ENCODE measurements at regions not wholly inside any gene's neighbourhood (a gene's known extent, or its start where the extent isn't known, plus 50 kb on each side); places are given as distances from the start of the nearest gene placed in this dataset.
"Not testable (repeated sequence)": the region's sequence is repeated elsewhere in the genome, so short reads cannot be mapped to it uniquely, and the experiment has no call there.

GRCh38 chr18:59848002-59848401 lies 51.8 kb upstream of the PMAIP1 start:
- no peak for DNase-seq (ENCODE audit: low read depth in 2 of 2)

GRCh38 chr18:59847491-59847846 lies 52.3 kb upstream of the PMAIP1 start:
- DNase-seq (ENCODE audit: low read depth in 2 of 2): not testable (repeated sequence)

- DNase-seq (ENCODE audit: low read depth in 2 of 2): peak; percentile 30
Measured at GRCh38 chr18:59846814-59847490, 52.8 kb upstream of the PMAIP1 start.

GRCh38 chr18:59842947-59843346 lies 56.8 kb upstream of the PMAIP1 start:
- no peak for DNase-seq (ENCODE audit: low read depth in 2 of 2)

- no peak for DNase-seq (ENCODE audit: low read depth in 2 of 2)
Measured at GRCh38 chr18:59839931-59840685, 59.7 kb upstream of the PMAIP1 start.

- DNase-seq (ENCODE audit: low read depth in 2 of 2): no peak
Measured at GRCh38 chr18:59839246-59839645, 60.5 kb upstream of the PMAIP1 start.

GRCh38 chr18:59837586-59837985 lies 62.2 kb upstream of the PMAIP1 start:
- peak in 1 of 2 donors; percentile 42 for DNase-seq (ENCODE audit: low read depth in 2 of 2)

GRCh38 chr18:59835605-59836379 lies 64.0 kb upstream of the PMAIP1 start:
- no peak for DNase-seq (ENCODE audit: low read depth in 2 of 2)

GRCh38 chr18:59834267-59834666 lies 65.5 kb upstream of the PMAIP1 start:
- DNase-seq (ENCODE audit: low read depth in 2 of 2): no peak

- DNase-seq (ENCODE audit: low read depth in 2 of 2): no peak
Measured at GRCh38 chr18:59833785-59834184, 66.0 kb upstream of the PMAIP1 start.

- DNase-seq (ENCODE audit: low read depth in 2 of 2): peak in 1 of 2 donors; percentile 44
Measured at GRCh38 chr18:59823596-59824195, 76.1 kb upstream of the PMAIP1 start.

- DNase-seq (ENCODE audit: low read depth in 2 of 2): no peak
Measured at GRCh38 chr18:59822612-59823550, 76.9 kb upstream of the PMAIP1 start.

GRCh38 chr18:59821983-59822382 lies 77.8 kb upstream of the PMAIP1 start:
- DNase-seq (ENCODE audit: low read depth in 2 of 2): no peak

GRCh38 chr18:59820663-59821062 lies 79.1 kb upstream of the PMAIP1 start:
- DNase-seq (ENCODE audit: low read depth in 2 of 2): no peak

- no peak for DNase-seq (ENCODE audit: low read depth in 2 of 2)
Measured at GRCh38 chr18:59818769-59819168, 81.0 kb upstream of the PMAIP1 start.

GRCh38 chr18:59814891-59815290 lies 84.9 kb upstream of the PMAIP1 start:
- DNase-seq (ENCODE audit: low read depth in 2 of 2): no peak

GRCh38 chr18:59813942-59814341 lies 85.9 kb upstream of the PMAIP1 start:
- no peak for DNase-seq (ENCODE audit: low read depth in 2 of 2)

GRCh38 chr18:59810735-59811520 lies 88.9 kb upstream of the PMAIP1 start:
- DNase-seq (ENCODE audit: low read depth in 2 of 2): no peak

GRCh38 chr18:59810183-59810582 lies 89.6 kb upstream of the PMAIP1 start:
- DNase-seq (ENCODE audit: low read depth in 2 of 2): no peak

GRCh38 chr18:59802031-59802430 lies 97.8 kb upstream of the PMAIP1 start:
- DNase-seq (ENCODE audit: low read depth in 2 of 2): no peak
